HS-5 (cell line): ENCODE measurements at regions not wholly inside any gene's neighbourhood (a gene's known extent, or its start where the extent isn't known, plus 50 kb on each side); places are given as distances from the start of the nearest gene placed in this dataset.
"Not testable (repeated sequence)": the region's sequence is repeated elsewhere in the genome, so short reads cannot be mapped to it uniquely, and the experiment has no call there.

Source experiments
- DNase-seq: peaks from one replicate; pipeline ENCODE4 v3.0.0-alpha.2; 2012; ENCODE audit warnings: low read depth

DNA sequence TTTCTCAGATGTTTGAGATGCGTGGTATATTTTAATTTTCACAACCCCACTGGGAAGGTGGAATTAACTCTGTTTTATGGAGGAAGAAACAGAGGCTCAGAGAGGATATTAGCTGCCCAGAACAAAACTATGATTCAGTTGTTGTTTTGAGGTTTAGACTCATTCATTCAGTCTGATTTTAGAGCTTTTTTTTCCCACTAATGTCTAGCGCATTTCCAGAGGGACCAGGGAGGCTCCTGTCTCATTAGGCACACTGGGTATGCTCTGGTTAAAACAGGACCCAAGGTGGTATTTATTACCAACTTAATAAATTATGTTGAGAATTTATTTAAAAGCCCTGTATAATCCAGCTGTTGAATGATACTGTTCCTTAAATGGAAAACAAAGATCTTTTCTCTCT lies 272.0 kb upstream of the RGMA start:
- DNase-seq, result no peak

DNA sequence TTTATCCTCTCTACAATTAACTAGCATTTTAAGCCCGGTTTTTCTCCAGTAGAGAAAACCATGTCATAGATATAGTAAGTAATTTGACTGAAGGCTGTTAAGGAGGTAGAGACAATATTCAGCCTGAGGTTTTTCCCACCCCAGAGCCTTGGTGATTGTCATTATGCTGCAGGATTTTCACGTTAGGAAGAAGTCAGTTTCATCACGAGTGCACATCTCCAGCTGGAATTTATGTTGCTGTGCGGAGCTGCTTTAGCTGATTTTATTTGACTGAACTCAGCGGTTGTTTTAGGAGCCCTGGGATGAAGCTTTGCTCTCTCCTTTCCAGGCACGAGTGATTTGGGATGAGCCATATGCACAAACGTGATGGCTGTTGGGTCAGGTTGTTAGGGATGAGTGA lies 271.3 kb upstream of the RGMA start:
- DNase-seq, result no peak

DNA sequence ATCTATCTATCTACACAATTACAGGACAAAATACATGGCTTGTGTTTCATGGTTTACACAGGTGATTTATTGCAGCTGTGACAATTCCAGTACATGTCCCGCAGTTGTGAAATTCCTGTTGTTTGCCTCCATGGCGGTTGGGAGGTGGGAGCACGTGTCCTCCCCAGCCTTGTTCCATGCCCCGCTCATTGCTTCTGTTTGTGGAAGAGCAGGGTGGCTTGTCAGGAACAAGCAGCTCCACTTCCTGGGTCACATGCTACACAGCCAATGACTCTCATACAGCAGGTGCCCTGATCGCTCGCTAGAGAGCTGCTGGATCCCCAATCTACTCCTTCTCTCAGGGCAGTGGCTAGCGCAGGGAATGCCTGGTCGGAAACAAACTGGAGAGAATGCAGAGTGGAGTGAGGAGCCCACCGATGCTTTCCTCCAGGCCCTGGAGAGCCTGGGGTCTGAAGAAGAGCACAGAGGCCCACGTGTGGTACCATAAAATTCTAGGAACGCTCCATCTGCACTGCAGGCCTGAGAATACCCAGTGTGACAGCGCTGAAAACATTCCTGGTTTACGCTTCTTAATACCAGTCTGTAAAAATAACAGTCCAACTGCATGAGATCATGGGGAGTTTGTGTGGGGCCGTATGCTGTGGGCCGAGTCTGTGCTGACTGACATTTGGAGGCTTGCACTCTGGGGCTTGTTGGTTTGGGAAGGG lies 270.6 kb upstream of the RGMA start:
- no peak for DNase-seq

DNA sequence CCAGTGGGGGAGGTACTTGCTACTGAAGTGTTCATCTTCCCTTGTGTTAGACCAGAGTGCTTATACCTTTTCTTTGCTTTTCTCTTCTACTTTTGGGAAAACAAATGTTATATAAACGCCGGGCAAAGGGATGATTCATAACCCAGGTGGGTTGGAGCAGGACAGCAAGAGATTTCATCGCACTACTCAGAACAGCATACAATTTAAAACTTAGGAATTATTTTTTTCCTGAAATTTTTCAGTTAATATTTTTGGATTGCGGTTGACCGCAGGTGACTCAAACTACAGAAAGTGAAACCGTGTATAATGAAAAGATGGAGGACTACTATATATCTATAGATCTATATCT lies 270.0 kb upstream of the RGMA start:
- no peak for DNase-seq

DNA sequence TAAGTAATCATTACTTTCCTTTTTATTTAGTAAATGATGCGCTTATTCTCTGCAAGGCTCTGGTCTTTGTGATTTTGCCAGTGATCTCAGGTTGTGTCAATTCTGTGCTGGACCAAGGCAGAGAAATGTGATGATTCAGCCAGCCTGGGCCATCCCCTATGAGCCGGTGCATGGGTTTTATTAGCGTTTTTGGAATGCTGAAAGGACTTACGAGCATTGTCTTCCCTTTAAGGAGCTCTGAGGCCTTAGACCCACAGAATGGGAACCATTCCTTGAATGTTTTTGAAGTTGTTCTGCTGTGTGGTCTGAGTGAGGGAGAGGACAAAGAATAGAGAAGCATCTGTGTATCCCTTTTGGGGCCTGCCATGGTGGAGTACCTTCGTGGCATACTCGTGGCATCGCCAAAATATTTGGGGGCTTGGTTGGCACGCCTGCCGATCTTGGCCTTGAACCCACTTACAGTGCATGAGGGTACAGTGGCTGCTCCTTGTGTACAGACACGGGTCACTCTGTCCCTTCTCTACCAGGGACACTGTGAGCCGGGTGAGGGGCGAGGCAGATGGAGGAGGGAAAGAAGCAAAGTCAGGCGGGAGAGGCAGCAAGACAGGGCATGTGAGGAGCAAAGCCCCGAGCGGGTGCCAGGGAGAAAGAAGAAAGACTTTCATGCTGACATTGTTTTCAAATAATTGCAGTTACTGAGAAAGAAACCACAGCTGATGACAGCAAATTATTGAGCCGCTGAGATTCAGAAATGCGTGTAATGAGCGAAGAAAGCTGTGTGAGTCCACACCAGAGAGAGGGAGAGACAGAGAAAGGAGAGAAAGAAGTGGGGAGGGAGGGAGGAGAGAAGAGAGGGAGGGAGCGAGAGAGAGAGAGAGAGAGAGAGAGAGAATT lies 269.4 kb upstream of the RGMA start:
- no peak for DNase-seq

DNA sequence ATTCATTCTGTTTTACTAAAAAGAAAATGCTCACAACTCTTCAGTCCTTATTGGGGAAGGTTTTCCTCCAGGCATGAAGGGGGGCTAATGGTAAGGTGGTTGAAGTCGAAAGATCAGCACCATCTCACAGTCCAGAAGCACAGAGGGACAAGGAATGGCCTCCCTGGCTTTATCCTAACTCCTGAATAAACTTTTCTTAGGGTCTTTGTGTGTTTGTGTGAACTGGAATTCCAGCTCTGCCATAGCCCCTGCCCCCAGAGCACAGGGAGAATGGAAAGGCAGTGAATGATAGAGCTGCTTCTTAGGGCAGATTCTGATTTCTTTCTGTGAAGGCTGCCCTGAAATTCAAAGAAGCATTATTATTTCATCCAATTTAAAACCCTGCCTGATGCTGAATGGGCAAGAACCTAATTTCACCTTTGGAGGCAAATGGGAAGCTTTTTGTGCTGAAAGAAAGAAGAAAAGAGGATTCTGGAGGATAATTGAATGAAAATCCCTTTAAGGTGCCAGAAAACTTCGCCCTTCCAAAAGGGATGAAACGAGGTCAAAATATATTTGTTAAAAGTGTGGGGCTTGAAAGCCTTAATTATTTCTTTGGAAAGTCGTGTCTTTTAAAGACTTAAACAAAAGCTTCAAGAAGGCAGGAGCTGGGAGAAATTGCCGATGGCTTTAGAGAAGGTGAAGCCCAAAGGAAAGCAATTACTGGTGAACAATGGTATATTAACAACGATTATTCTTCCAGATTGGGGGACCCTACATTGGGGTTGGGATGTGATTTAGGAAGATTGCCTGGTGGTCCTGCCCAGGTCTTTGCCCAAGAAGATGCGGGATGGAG lies 259.9 kb upstream of the RGMA start:
- DNase-seq, result no peak

DNA sequence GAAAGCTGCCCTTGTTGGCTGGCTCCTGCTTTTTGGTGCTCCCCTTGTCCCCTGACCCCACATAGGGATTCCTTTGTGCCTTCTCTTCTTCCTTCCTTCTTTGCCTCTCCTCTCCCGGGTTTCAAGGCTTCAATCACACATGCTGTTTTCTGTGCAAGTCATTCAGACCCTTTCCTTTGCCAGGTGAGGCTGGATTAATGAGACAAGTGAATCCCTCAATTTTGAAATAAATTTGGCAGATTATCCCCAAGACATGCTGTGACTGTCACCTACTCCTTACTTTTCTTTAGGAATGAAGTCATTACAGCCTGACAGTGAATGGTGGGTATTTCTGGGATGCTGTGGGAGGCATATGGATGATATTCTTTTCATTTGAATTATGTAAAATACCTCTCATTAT lies 259.0 kb upstream of the RGMA start:
- no peak for DNase-seq

DNA sequence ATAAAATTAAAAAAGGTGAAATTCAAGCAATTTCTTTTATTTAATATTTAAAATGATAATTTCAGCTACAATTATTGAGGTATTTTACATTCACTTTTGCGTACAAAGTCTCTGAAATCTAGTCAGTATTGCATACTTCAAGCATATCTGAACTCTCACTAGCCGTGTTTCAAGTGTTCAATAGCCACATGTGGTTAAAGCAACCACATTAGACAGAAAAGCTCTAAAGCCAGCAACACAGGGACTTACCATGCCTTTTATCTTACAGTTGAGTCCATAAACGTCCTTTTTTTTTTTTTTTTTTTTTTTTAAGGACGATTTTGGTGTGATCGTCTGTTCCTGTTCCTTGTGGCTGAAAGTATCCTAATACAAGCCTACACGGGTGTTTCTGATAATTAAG lies 257.0 kb upstream of the RGMA start:
- no peak for DNase-seq

DNA sequence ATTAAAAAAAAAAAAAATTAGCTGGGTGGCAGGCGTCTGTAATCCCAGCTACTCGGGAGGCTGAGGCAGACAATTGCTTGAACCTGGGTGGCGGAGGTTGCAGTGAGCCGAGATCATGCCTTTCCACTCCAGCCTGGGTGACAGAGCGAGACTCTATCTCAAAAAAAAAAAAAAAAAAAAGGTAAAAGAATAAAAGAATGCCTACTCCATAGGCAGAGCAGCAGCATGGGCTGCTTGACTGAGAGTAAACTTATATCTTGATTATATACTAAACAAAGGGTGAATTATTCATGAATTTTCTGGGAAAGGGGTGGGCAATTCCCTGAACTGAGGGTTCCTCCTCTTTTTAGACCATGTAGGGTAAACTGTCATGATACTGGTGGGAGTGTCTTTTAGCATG lies 254.4 kb upstream of the RGMA start:
- not testable (repeated sequence) for DNase-seq

DNA sequence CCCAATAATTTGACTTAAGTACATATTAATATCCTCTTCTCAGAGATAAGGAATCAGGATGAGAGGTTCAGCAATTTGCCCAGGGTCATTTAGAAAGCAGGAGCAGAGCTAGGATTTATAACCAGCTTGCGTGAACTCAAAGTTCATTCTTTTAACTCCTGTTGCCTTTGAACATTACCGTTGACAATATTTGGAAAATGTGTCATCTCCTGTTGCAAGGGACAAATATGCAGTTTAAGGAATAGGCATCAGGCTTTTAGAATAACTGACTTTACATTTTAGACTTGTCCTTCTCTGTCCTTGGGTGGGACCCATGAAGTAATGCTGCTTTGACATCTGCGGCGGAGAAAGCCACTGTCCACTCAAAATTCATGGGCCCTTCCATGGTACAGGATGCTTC lies 252.2 kb upstream of the RGMA start:
- no peak for DNase-seq

DNA sequence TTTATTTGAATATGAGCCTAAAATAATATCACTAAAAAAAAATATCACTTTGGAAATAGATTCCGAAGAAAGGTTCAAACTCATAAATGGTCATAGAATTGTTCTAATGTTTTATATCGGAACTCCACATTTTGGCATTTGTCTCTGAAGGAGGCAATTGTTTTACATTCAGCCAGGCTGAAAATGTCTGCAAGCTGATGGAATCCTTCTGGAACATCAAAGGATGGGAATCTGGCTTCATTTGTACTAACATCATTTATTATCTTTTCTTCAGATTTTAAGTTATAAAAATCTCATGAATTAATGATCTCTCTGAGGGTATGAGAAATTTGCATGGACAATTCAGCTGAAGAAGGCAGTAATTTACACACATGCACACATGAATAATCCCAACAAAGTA lies 251.4 kb upstream of the RGMA start:
- no peak for DNase-seq

DNA sequence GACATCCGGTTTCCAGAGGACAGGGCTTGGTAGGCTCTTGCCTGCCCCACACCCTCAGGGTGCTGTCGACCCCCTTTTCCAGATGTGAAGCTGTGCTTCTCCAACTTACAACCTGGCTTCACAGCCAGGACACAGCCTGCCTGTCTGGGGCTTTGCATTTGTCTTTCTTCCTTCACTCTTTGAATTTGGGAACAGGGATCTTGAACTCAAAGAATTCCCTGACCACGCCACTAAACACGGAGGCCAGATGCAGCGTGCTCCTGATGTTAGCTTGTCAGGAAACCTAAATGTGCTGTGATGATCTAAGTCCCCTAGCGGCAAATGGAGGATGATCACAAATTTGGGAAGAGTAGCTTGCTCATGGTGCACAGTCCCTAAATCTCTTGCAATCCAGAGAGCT lies 244.8 kb upstream of the RGMA start:
- no peak for DNase-seq

DNA sequence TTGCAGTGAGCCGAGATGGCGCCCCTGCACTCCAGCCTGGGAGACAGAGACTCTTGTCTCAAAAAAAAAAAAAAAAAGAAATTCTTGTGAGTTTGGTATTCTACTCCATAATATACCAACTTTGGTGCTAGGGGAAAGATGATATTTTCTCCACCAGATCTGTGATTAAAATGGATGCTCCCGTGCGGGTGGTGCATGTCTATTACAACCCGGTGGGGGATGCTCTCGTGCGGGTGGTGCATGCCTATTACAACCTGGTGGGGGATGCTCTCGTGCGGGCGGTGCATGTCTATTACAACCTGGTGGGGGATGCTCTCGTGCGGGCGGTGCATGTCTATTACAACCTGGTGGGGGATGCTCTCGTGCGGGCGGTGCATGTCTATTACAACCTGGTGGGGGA lies 244.1 kb upstream of the RGMA start:
- DNase-seq, result not testable (repeated sequence)

DNA sequence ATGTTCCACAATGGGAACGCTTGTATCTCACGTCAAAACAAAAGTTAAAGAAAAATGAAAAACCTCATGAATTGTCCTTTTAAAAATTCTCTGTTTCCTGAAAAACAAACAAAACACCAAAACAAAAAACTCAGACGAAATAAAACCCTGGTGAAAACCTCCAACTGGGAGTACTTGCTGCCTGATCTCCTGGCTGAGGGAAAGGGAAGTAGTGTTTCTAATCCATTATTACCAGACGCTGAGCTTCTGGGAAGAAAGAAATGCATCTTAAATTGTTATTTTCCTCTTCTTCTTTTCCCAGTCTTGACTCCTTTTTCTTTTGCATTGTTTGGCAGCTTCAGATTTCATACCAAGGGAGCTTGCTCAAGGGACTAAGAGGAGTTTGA lies 243.2 kb upstream of the RGMA start:
- no peak for DNase-seq

DNA sequence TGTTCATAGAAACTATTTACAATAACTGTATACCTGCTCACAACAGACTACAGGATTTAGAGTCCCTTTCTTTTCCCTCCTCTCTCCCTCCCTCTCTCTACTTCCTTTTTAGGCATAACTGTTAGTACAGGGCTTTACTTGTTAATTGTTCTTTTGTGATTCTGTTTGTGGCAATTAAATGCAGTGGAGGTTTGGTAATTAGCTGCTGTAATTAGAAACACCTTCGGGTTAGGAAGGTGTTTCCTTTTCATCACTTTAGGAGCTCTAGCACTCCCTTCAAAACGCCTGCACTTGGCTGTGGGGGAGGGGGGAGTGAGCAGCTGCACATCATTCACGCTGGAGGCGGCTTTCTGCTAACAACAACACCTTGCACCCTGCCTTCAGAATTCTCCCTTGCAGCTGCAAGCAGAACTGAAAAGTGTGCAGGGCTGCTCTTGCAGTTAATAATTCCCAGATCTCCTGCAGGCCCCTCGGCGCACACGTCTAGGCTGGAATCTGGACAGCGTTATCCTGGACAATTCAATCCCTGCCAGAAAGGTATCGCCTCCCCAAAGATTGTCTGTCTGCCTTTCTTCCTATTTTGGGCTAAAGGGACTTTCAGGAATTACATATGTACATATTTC lies 242.6 kb upstream of the RGMA start:
- DNase-seq, result no peak

DNA sequence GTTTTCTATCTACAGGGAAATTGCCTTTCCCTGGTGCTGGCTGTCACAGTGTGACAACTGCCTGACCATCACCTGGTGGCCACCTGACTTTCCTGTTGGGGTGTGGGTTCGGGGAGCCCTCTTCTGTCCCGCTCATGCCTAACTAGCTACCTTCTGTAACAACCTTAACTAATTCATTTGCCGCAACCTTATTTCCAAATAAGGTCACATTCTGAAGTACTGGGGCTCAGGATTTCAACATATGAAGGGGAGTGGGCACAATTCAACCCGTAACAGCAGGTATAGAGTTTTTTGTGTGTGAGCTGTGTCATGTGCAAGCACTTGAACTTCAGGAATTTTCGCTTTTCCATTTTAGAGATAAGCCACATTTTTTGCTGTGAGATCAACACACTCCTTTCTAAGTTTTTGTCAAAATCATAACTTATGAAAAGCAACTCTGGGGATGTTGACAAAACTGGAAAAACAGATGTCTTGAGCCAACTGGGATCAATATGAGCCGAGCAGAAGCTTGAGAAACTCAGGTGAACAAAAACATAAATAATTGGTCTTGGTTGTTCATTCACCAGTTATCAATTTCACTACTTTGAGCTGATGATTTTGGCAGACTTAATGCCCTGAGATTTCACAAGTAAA lies 242.0 kb upstream of the RGMA start:
- DNase-seq, result no peak

DNA sequence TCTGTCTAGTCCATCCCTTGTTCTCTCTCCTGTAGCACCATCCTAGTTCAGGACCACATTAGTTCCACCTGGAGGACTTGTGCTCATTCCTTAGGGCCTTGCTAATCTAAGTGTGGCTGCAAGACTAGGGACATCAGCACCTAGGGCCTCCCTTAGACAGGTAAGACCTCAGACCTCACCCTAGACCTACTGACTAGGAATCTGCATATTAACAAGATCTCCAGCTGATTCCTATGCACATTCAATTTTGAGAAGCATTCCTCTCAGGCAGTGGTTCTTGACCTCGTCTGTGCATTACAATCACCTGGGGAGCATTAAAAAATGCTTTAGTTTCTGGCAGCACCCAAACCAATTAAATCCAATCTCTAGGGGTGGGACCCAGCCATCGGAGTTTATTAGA lies 238.4 kb upstream of the RGMA start:
- DNase-seq, result no peak

DNA sequence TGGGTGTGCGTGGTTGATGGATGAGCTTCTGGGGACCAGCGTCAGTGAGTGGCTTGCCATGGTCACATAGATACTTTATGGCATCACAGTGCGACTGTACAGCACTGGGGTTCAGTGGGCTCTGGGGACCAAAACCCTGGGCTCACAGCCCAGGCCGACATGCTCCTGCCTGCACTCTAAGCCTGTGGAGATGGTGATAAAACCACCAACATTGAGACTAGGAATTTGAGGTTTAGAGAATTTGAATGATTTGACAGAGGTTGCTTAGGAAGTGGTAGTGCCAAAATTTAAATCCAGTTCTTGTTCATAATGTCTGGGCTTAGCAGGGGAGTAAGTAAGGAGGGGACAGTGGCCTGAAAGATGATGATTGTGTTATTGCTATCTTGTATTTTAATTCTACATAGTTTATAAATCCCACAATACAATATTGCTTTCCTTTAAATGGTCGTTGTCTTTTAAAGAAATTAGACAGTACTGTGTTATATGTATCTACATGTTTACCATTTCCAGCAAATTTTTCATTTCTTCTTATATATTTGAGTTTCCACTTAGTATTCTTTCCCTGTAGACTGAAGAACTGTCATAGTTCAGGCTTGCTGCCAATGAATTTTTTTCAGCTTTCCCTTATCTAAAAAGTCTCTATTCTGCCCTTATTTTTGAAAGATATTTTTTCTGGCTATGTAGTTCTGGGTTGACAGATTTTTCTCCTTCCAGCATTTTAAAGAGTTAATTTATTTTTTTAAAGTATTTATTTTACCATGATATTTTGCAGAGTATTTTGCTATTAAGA lies 235.4 kb upstream of the RGMA start:
- DNase-seq, result no peak

DNA sequence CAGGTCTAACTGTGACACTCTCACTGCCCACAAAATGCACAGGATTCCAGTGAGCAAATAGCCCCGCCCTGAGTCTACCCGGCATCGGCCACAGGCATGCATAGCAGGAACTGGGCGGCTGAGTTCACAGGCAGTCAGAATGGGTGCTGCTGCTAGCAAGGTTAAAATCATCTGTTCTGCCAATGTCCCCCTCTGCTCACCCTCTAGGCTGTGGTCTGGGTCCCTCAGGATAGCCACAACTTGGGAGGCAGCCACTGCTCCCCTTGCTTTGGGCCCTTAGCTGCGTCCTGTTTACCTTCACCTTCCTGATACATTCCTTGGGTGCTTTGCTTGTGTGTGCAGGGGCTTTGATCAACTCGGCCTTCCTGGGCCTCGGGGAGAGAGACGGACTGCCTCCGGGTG lies 232.9 kb upstream of the RGMA start:
- DNase-seq, result no peak

DNA sequence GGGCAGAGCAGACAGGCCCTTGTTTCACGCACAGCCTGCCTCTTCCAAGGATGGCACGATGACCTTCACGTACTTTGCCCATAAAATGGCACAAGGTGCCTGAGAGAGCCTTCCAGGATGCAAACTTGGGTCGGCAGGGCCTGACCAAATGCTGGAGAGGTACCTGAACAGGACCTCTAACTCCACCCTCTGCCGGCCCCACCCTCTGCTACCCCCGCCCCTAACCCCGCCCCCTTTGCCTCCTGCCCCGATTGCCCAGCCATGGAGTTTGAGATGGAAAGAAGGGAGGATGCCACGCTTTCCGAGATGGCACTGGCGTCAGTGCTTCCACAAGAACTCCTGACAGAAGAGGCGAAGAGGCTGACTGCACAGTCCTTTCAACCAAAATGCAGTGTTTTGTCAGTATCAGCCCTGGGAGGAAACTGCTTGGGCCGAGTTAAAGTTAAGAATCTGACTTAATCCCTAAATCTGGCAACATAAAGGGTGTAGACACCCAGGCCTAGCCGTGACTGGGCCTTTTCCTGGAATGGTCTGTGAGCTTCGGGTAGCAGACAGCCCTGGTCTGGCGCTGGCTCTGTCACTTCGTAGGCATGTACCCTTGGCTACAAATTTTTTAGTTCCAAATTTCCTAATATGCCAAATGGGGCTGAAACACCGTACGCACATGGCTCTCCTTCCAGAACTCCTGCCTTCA lies 230.3 kb upstream of the RGMA start:
- DNase-seq, result no peak

DNA sequence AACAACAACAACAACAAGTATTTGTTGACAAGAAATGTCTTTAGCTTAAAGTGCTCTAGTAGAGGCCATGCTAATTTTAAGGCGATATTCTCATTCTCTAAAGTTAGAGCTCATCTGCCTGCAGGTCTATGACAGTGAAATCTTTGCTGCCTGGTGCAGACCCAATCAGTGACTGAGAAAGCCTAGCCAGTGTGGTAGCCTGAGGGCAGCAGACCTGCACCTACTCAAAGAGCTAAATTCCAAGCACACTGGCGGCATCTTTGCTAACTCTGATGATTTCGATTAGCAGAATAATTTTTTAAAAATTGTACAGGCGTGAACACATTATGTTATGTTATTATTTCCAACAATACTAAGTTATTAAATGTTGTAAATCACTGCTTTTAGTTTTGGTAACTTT lies 228.8 kb upstream of the RGMA start:
- DNase-seq, result no peak
